Left colon (tissue), 2 donors: ENCODE measurements at regions not wholly inside any gene's neighbourhood (a gene's known extent, or its start where the extent isn't known, plus 50 kb on each side); places are given as distances from the start of the nearest gene placed in this dataset.
"Not testable (repeated sequence)": the region's sequence is repeated elsewhere in the genome, so short reads cannot be mapped to it uniquely, and the experiment has no call there.

Experiments used
- ATAC-seq: fragments of 200-7000 bp; cut with Tn5 transposase; one replicate; pipeline ENCODE4 v1.9.1; 2020; ENCODE audit warnings: mild to moderate bottlenecking, moderate library complexity
- DNase-seq, 2 donors: peaks; one replicate each; pipeline ENCODE4 v3.0.0-alpha.2; 2020
- intact Hi-C, 2 donors: fragments of 100-400 bp; cut with DNase I in 1 of 2; cut with micrococcal nuclease in 1 of 2; formaldehyde crosslinking; loops; one replicate each; pipeline versions ENCODE4 v1.11.2 to v1.14.0; 2022; cut with DNase I, micrococcal nuclease
- donor health status: DM: no; HTN: no; CAD: no.
- donor health status: DM: yes; HTN: yes; CAD: no.

DNA sequence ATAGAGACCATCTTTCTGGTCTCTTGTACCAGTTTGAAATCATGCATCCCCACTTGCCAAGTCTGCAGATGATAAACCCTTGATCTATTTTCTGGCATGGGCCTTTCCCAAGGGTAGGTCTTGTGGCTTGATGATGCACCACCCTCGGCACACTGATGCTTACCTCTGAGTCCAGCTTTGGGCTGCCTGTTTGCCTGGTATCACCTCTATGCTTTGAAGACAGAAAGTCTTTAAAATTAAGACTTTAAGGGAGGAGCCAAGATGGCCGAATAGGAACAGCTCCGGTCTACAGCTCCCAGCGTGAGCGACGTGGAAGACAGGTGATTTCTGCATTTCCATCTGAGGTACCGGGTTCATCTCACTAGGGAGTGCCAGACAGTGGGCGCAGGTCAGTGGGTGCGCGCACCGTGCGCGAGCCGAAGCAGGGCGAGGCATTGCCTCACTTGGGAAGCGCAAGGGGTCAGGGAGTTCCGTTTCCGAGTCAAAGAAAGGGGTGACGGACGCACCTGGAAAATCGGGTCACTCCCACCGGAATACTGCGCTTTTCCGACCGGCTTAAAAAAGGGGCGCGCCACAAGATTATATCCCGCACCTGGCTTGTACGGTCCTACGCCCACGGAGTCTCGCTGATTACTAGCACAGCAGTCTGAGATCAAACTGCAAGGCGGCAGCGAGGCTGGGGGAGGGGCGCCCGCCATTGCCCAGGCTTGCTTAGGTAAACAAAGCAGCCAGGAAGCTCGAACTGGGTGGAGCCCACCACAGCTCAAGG, 202.4 kb upstream of the MCHR2 start:
- ATAC-seq, intact Hi-C loops, DNase-seq: not testable (repeated sequence)

DNA sequence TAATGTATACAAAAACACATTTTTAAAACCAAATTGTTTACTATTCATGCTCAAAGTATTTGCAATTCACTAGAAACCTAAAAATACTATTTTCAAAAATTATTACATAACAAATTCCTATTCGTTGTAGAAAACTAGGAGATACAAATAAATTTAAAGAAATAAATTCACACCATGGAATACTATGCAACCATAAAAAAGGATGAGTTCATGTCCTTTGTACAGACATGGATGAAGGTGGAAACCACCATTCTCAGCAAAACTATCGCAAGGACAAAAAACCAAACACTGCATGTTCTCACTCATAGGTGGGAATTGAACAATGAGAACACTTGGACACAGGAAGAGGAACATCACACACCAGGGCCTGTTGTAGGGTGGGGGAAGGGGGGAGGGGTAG, 201.2 kb upstream of the MCHR2 start:
- intact Hi-C loops, result not testable (repeated sequence)

DNA sequence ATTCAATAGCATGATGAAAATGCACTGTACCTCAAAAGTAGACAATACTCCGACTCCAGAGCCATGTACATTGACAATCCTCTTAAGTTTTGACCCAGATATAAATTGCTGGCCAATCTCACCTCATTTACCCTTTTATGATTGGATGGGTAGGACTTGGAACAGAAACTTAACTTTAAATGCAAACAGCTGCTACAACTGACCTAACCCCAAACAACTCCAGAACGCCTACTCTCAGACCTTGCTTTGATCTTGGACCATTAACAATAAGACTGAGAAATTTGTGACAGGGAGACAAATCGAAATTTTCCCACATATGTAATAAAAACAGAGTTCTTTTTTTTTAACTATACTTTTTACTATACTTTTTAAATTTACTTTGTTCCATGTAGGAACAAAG, 200.5 kb upstream of the MCHR2 start:
- intact Hi-C loops, result no loop called here
- DNase-seq, result no peak
- ATAC-seq, result no peak

More for the DNA sequence above, 201.2 kb upstream of the MCHR2 start:
- not testable (repeated sequence) for DNase-seq, ATAC-seq

DNA sequence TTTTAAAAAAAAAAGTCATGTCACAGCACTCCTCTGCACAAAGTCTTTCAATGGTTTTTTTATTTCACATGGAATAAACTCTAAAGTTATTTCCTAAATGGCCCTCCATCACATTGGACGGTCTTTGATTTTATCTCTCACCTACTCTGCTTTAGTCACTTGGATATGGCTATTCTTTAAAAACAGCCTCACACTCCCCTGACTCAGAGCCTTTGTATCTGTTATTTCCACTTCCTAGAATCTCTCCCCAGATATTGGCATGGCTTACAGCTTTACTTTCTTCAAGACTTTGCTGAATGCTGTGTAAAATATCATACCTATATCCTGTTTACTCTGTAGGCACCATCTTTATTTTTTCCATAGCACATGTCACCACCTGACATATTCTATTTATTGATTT, 194.7 kb upstream of the MCHR2 start:
- DNase-seq, result no peak

DNA sequence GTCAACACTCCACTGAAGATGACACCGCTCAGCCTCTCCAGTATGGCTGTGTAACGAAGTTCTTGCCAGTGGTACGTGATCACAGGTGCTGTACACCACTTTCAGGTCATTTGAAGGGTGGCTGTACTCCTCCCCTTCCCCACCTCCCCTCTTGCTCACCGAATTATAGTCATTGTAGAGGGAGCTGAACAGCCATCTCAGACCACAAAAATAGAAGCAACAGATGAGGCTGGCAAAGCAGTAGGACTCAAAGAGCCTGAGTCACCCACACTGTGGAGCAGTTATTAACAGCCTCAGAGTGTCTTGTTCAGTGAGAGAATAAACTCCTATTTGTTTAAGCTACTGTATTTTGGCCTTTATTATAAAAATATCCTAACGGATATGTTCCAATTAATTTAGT, 192.5 kb upstream of the MCHR2 start:
- DNase-seq, result no peak
- no peak for ATAC-seq
- intact Hi-C loops, result no loop called here

More for the DNA sequence above, 194.7 kb upstream of the MCHR2 start:
- ATAC-seq, result no peak
- intact Hi-C loops, result no loop called here

DNA sequence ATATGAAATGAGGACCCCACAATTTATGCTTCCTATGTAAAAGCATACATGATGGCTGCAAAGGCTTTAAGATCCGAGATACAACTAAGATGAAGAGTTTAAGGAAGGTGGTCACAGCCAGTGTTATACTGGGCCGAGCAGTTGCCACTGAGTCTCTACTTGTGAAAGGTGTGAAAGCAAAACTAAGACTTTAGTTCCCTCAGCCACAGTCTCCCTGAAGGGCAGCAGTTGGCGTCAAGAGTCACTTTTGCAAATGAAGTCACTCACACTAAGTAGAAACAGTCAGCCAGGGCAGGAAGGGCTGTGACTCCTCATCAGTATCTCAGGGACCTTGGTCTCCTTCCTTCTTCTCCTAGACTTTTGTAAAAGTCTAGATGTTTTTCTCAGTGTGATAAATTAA, 191.6 kb upstream of the MCHR2 start:
- no peak for ATAC-seq
- no peak for DNase-seq
- intact Hi-C loops, result no loop called here

DNA sequence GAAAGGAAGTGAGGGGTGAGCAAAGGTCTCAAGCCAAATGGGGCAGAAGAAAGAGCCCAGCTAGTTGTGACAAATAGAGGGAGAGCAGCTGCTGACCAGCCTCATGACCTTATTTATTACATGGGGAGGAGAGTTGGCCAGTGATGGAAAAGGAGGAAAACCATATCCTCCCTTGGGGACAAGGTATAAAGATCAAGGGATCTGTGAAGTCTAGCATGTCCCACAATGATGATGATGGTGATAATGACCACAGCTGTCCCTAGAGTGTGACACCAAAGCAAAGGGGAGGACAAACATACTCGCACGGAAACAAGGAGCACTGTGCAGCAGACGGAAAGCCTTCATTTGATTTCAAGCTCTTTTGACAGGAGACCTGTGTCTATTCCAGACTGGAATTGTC, 190.4 kb upstream of the MCHR2 start:
- no peak for DNase-seq
- no peak for ATAC-seq
- intact Hi-C loops, result no loop called here

DNA sequence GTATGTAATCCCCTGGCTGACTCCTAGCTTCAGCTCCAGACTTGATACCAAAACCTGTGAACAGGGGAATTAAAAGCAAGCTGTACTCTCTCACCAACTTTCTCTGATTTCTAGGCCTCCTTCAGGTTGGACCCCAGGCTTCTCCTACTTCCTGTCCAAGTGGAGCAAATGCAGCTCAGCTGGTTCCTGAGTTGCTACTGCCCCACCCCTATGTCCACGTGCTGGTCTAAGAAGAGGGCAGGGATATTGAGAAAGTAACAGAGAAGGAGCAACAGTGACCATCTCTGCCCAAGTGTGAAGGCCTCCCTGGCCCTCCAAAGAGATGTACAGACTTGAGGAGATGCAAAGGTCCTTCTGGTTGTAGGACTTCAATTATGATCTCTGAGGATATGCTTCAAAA, 188.3 kb upstream of the MCHR2 start:
- DNase-seq (no peak), ATAC-seq (no peak)
- intact Hi-C loops, result no loop called here

DNA sequence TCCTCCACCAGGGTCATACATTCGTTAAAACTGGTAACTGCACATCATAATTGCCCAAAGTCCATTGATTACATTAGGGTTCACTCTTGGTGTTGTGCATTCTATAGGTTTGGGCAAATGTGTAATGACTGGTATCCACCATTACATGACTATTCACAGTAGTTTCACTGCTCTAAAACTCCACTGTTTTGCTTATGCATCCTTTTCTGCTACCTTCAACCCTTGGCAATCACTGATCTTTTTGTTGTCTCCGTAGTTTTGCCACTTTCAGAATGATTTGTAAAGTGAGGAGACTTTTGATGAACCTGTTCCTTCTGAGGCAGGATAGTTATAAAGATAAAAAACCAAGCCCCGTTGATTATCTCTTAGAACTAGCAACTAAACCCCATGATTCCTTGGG, 187.3 kb upstream of the MCHR2 start:
- intact Hi-C loops, result no loop called here
- DNase-seq (no peak), ATAC-seq (no peak)

DNA sequence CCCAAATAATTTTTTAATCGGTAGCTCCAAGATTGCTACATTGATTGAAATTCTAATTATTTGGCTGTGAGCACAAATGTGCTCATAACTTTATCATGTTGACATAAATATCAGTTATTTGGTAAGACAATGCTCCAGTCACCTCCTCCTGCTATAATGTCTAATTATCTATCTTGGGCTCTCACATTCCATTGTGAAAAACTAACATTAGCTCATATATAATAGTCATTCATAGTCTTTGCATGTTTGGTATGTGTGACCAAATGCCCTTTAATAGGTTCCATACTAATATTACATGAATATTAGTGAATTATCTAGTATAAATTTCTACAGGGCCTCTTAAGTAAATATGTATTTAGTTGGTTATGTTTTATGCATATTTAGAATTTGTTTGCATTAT, 185.6 kb upstream of the MCHR2 start:
- ATAC-seq (no peak), DNase-seq (no peak)
- intact Hi-C loops, result no loop called here

DNA sequence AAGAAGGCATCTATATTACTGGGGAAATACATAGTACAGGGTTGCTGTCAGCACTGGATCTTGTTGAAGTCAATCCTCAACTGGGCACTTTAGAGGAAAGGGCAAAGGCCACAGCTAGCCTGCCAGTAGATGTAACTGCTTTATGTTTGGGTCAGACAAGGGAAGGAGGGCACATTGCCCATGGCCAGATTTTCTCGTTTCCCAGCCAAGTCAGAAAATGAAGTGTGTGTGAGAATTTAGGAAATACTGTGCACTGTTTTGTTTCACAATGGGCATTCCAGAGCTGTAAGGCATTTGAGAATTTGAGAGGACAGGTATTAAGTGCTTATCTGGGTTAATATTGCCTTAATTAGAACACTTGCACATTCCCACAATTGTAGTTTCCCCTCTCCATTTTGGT, 183.9 kb upstream of the MCHR2 start:
- intact Hi-C loops, result no loop called here
- DNase-seq (no peak), ATAC-seq (no peak)

DNA sequence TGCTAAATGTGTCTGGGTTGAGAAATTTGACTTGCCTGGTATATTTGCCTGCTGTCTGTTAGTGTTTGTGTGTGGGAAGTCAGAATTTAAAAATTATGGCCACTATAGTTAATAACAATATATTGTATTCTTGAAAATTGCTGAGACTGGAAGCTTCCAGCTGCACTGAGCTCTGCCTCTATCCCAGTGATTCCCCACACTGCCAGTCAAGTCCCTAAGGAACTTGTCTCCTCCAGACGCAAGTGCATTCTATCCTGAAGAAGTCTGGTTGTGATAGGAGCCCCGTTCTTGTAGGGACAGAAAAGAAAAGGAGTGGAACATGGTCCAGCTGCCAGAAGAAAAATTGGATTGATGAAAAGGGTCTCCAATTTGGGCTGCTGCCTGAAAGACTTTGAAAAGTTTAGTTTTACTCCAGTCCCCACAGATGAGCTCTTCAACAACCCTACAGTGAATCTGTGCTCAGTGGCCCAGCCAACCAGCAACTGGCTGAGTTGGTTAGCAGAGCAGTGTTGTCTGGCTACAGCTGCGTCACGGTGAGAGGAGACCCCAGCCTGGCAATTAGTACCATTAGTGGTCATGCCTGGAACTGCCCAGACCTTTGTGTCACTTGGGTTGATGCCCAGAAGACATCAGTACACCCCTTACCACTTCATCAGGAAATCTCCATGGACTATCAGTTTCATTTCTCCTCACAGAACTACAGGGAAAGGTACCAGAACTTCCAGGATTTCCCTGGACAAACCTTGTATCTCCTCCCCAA, 183.1 kb upstream of the MCHR2 start:
- intact Hi-C loops, result no loop called here
- DNase-seq, result no peak
- no peak for ATAC-seq

DNA sequence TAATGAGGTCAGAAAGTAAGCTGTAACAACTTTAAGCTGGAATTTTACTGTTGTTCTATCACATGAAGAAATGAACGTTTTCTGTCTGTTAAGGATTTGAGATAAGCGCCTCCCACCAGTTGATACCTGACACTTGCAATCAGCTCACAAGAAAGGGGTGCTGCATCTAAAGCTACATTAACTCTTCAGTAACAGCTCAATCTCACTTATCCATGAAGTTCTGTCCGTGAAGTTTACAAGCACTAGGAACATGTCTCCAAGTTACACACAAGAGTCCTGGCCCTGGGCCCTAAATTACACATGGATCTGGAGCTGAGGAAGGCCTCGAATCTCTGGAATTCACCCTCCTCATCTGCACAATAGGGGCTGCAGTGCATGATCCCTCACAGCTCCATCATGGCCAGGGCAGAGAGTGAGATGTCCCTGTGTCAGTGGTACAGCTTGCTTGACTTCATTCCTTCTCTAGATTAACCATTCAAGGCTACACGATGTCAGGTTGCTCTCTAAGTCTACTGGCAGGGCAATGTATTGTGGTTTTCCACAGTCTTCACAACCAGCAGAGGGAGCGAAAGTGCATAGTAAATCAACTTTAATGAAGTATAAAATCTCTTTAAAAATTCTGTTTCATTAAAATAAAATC, 182.4 kb upstream of the MCHR2 start:
- DNase-seq (no peak), ATAC-seq (no peak)
- intact Hi-C loops, result no loop called here

DNA sequence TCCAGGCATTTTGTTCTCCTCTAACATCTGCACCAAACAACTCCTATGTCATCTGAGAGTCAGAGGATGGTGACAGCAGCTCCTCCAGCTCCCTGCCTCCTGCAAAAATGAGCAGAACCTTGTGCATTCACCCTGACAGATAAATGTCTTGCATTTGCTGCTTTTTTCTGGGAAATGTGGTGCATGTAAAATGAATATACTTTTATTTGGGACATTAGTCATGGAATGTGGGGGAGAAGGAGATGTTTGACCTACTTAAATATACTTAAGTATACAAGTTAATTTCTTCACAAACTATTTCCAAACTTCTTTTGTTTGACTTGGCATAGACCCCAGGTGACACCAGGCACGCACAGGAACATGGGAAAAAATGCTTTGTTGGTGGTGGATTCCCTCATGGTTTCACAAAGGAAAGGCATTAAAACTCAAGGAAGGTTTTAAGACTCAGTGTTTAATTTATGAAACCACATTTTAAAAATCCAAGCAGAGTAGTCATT, 181.8 kb upstream of the MCHR2 start:
- no peak for ATAC-seq
- intact Hi-C loops, result no loop called here
- no peak for DNase-seq

DNA sequence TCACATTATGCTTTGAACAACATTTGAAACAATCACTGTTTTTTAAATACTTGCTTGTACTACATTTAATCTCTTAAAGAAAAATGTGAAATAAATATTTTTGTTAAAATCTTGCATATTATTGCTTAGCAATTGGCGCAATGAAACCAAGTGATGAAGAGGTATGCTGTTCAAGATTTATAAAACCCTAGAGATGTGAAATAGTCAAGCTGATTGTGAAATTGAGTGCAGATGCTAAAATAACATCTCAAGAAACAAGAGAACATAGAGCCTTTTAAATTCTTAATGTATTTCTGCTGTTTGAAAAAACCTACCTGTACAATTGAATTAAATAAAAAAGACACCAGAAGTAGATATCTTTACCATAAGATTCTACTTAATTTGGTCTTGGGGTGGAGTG, 179.2 kb upstream of the MCHR2 start:
- ATAC-seq, result no peak
- DNase-seq, result no peak
- intact Hi-C loops, result no loop called here

DNA sequence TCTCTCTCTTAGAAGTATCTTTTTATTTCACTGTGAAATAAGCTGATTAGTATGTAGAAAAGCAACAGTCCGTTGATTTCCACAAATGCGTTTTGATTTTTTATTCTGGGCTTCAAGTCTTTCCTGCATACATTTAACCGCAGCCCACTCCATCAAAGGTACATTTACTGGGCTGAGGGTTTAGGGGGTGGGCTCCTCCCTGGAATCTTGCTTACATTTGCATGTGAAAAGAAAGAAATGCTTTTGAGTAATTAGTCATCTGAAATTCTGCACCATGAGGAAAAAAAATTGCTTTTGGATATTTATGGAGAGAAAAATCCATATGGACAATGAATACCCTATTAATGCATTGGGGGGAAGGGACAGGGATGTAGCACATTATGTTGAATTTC, 178.3 kb upstream of the MCHR2 start:
- intact Hi-C loops, result no loop called here
- DNase-seq (no peak), ATAC-seq (no peak)

DNA sequence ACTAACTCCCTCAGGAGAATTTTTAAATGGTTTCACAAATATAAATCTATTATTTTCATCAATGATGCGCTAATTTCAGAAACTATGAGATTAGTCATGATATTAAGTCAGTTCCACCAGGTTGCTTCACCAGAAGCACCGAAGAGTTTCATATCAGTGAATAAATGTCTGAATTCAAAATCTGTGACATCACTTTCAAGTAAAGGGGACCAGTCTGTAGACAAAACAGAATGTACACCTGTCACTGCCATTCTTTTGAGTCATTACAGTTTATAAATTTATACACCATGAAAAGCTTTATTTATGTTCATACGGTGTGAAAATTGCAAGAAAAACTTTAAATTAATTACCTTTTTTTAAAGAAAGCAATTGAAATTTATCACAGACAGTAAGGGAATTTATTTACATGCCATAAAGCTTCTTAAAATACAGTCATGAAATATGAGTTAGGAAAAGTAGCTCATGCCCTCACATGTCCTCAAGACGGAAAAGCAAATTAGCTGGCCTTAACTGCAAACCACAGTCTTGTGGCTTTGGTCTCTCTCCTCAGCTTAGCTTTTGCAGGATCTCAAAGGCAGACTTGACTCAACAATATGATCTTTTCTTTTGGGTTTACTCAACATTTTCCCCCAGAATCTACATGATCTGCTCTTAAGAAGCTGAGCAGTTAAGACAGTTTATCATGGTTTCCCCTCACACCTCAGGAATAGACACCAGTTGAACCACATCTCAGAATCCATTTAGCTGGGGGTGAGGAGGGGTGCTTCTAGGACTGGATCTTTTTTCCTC, 177.7 kb upstream of the MCHR2 start:
- DNase-seq, result no peak
- intact Hi-C loops, result no loop called here
- ATAC-seq, result no peak

DNA sequence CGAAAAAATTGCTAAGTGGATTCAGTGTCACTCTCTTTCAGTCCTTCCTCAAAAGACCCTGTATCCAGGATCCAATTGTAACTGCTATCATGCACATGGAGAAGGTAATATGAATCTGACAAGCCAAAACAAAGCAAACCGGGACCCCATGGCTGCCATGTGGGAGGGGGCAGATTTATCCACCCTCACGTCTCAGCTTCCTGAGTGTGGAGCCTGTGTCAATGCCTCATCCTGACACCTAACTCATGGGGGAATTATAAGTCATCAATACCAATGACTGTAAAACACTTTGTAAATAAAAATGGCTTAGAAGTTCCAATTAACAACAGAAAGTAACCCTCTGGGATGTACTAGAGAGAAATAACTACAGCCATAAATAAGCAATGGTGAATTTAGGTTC, 174.1 kb upstream of the MCHR2 start:
- intact Hi-C loops, result no loop called here
- DNase-seq (no peak), ATAC-seq (no peak)

DNA sequence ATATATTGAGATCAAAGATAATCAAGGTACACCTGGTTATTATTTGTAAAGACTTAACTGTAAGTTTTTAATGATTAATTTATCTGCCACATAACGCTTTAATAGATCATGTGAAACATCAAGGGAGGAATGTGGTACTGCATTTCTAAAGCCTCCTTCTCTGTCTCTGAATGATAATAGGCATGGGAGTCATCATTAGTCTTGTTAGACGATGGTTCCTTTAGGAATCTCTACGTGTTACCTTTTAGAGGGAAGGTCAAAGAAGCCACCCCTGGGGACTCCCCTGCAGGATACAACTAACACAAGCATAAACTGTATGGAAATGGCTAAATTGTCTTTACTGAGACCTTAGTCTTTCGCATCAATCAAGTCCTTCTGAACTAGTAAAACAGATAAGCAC, 173.6 kb upstream of the MCHR2 start:
- intact Hi-C loops, result no loop called here
- no peak for DNase-seq
- no peak for ATAC-seq
